ENCODE measurements at regions not wholly inside any gene's neighbourhood (a gene's known extent, or its start where the extent isn't known, plus 50 kb on each side); places are given as distances from the start of the nearest gene placed in this dataset.

DNA sequence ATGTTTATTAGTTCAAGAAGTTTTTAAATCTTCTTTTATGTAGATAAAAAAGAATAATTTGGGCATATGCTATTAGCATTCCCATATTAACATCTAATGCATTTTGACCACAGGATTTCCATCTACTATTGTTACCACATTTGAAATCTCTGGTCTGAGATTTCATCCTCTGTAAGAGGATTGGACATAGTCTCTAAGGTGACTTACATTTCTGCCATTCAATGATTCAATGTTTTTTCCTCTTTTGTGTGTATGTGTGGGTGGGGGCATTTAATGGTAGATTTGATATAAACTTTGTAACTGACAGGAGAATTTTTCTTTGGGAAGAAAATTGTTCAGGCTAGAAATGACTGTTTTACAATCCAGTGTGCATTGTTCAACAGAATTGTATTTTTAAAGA lies 307.3 kb upstream of the RBMS3 start:
- Histone ChIP-seq H4K5ac (ENCODE audit: insufficient read length, low read depth, low read length) (no peak overlapping the region), H3K23ac (ENCODE audit: insufficient read length) (no peak overlapping the region), H2AK5ac (ENCODE audit: low read depth, low read length) (no peak overlapping the region), H3K4me3 (ENCODE audit: extremely low read depth in 1 of 4, insufficient read depth in 2 of 4, low read depth in 3 of 4, low read length in 4 of 4) (no peak overlapping the region), H3K9me3 (ENCODE audit: insufficient read depth in 2 of 2, low read depth in 1 of 2, low read length in 1 of 2) (no peaks in the 10 kb centered on the region), H3K79me1 (ENCODE audit: low read depth, low read length) (no peaks in the 10 kb centered on the region), H4K20me1 (replicated peaks in 1 of 2; ENCODE audit: control insufficient read depth in 1 of 2, insufficient read depth in 2 of 2, low read length in 2 of 2) (no peaks in the 10 kb centered on the region), H3K14ac (ENCODE audit: insufficient read length) (no peak overlapping the region), H2BK20ac (ENCODE audit: low read length) (no peak overlapping the region), H3K23me2 (ENCODE audit: low read depth, low read length) (no peaks in the 10 kb centered on the region), H3K18ac (ENCODE audit: extremely low read depth, low read length) (no peak overlapping the region), H3K4me1 (replicated peaks in 1 of 4; ENCODE audit: control insufficient read depth in 3 of 4, insufficient read depth in 4 of 4, low read length in 3 of 4) (no peaks in the 10 kb centered on the region), H2AFZ (ENCODE audit: low read length) (no peak overlapping the region), H3K79me2 (ENCODE audit: control insufficient read depth in 1 of 2, insufficient read depth in 2 of 2, low read length in 2 of 2) (no peaks in the 10 kb centered on the region), H3K27me3 (replicated peaks in 1 of 4; ENCODE audit: control insufficient read depth in 3 of 4, extremely low read depth in 1 of 4, insufficient read depth in 3 of 4, low read length in 3 of 4) (no peaks in the 10 kb centered on the region), H3K56ac (replicated peaks; ENCODE audit: insufficient read length, low read depth, low read length) (no peak overlapping the region), H4K91ac (replicated peaks; ENCODE audit: insufficient read length, low read length) (no peak overlapping the region), H2BK5ac (ENCODE audit: low read depth, low read length) (no peak overlapping the region), H2BK15ac (ENCODE audit: low read length) (no peak overlapping the region), H4K8ac (ENCODE audit: extremely low read depth, insufficient read depth, low read length) (no peak overlapping the region), H3K36me3 (ENCODE audit: control insufficient read depth in 2 of 4, insufficient read depth in 4 of 4, low read length in 3 of 4) (no peaks in the 10 kb centered on the region), H2BK12ac (ENCODE audit: low read depth, low read length) (no peak overlapping the region), H2BK120ac (replicated peaks; ENCODE audit: low read depth, low read length) (no peak overlapping the region), H3K9ac (replicated peaks in 1 of 4; ENCODE audit: extremely low read depth in 1 of 4, low read depth in 3 of 4, low read length in 3 of 4) (no peak overlapping the region), H3K27ac (ENCODE audit: low read depth, low read length) (no peak overlapping the region), H3K4me2 (ENCODE audit: insufficient read depth in 1 of 2, low read depth in 2 of 2, low read length in 2 of 2) (no peak overlapping the region), H3K4ac (replicated peaks; ENCODE audit: insufficient read length, low read depth, low read length) (no peak overlapping the region)
- POLR2A ChIA-PET (ENCODE audit: partially characterized antibody) = no interaction called here
- CTCF ChIA-PET (ENCODE audit: partially characterized antibody) = no interaction called here
- DNase-seq (ENCODE audit: low read depth in 1 of 2, low spot score in 2 of 2) (no peak), FAIRE-seq (no peak)
- TF ChIP-seq SAP30 (IDR thresholded peaks at IDR 0.05; ENCODE audit: insufficient read depth, insufficient replicate concordance, low read length) = no peak
- no peak for TF ChIP-seq CHD2 (IDR thresholded peaks at IDR 0.05; ENCODE audit: low read length)
- TF ChIP-seq RXRA (IDR thresholded peaks at IDR 0.05; ENCODE audit: insufficient read depth, low read depth, low read length) = no peak
- TF ChIP-seq, protein P1, sequence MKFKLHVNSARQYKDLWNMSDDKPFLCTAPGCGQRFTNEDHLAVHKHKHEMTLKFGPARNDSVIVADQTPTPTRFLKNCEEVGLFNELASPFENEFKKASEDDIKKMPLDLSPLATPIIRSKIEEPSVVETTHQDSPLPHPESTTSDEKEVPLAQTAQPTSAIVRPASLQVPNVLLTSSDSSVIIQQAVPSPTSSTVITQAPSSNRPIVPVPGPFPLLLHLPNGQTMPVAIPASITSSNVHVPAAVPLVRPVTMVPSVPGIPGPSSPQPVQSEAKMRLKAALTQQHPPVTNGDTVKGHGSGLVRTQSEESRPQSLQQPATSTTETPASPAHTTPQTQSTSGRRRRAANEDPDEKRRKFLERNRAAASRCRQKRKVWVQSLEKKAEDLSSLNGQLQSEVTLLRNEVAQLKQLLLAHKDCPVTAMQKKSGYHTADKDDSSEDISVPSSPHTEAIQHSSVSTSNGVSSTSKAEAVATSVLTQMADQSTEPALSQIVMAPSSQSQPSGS (IDR thresholded peaks at IDR 0.05; ENCODE audit: low read length) = no peak

All from H1 (cell line).